ENCODE measurements at regions not wholly inside any gene's neighbourhood (a gene's known extent, or its start where the extent isn't known, plus 50 kb on each side); places are given as distances from the start of the nearest gene placed in this dataset.

GRCh38 chr2:44836916-44837315 is 104.6 kb upstream of the SIX3 start:
- no peak for TF ChIP-seq CTCF (IDR thresholded peaks at IDR 0.05; ENCODE audit: insufficient read depth, low read length)
- DNase-seq (ENCODE audit: low read depth), result no peak
- no peak overlapping the region for H3K4me3 ChIP-seq (ENCODE audit: low read depth, low read length)

- no peak for DNase-seq (ENCODE audit: low read depth)
- H3K4me3 ChIP-seq (ENCODE audit: low read depth, low read length), result no peak overlapping the region
- no peak for TF ChIP-seq CTCF (IDR thresholded peaks at IDR 0.05; ENCODE audit: insufficient read depth, low read length)
Observed at GRCh38 chr2:44838116-44838790, 103.2 kb upstream of the SIX3 start.

GRCh38 chr2:44839370-44839769 is 102.1 kb upstream of the SIX3 start:
- no peak for TF ChIP-seq CTCF (IDR thresholded peaks at IDR 0.05; ENCODE audit: insufficient read depth, low read length)
- no peak overlapping the region for H3K4me3 ChIP-seq (ENCODE audit: low read depth, low read length)
- no peak for DNase-seq (ENCODE audit: low read depth)

GRCh38 chr2:44839771-44840502 is 101.6 kb upstream of the SIX3 start:
- no peak for DNase-seq (ENCODE audit: low read depth)
- no peak for TF ChIP-seq CTCF (IDR thresholded peaks at IDR 0.05; ENCODE audit: insufficient read depth, low read length)
- H3K4me3 ChIP-seq (ENCODE audit: low read depth, low read length), result no peak overlapping the region

- no peak overlapping the region for H3K4me3 ChIP-seq (ENCODE audit: low read depth, low read length)
- no peak for TF ChIP-seq CTCF (IDR thresholded peaks at IDR 0.05; ENCODE audit: insufficient read depth, low read length)
- no peak for DNase-seq (ENCODE audit: low read depth)
Observed at GRCh38 chr2:44840503-44840850, 101.0 kb upstream of the SIX3 start.

- TF ChIP-seq CTCF (IDR thresholded peaks at IDR 0.05; ENCODE audit: insufficient read depth, low read length), result no peak
- DNase-seq (ENCODE audit: low read depth), result no peak
- H3K4me3 ChIP-seq (ENCODE audit: low read depth, low read length), result no peak overlapping the region
Observed at GRCh38 chr2:44843086-44843485, 98.4 kb upstream of the SIX3 start.
